ENCODE measurements at regions not wholly inside any gene's neighbourhood (a gene's known extent, or its start where the extent isn't known, plus 50 kb on each side); places are given as distances from the start of the nearest gene placed in this dataset.

DNA sequence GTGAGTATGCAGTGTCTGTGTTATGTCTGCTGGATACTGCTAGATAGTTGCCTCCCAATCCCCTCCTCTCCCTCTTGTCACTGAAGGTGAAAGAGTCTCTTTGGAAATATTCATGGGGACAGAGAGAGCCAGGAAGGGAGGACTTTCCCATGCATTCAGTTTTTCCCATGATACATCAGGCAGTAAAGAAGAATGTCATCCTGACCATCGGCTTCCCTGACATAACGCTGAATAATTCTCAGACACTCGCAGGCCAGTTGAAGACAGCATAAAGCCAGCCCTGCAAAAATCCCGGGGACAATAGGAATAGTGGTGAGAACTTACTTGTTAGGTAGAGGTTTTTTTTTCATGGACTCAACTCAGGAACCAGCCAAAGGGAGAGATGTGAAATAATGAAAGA is 58.1 kb downstream of the KLF4 start:
- no peak for DNase-seq (ENCODE audit: low read depth in 2 of 2)

DNA sequence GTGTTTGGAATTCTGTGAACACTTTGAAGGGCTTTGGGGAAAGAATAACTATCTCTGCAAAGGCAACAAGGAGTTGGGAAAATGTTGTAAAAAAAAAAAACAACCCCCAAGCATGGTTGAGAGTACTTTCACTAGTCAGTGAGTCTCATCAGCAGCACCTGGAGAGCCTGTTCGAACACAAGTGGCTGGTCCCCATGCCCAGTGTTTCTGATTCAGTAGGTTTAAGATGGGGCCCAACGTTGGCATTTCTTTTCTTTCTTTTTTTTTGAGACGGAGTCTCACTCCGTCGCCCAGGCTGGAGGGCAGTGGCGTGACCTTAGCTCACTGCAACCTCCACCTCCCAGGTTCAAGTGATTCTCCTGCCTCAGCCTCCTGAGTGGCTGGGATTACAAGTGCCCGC is 59.5 kb downstream of the KLF4 start:
- DNase-seq (ENCODE audit: low read depth in 2 of 2): no peak

DNA sequence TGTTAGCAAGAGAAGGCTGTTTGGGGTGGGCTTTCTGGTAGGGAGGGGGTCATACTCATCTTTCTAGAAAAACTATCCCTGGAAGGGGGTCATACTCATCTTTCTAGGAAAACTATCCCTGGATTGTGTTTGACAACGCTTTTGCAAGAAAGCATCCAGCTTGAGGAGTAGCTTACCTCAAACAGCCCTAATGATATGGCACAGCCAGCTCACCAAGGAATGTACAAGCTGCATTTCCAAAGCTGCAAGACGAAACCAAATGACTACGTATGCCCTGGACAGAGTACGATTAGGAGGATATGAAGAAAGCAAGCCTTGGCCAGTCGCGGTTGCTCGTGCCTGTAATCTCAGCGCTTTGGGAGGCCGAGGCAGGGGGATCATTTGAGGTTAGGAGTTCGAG is 63.4 kb downstream of the KLF4 start:
- no peak for DNase-seq (ENCODE audit: low read depth in 2 of 2)

DNA sequence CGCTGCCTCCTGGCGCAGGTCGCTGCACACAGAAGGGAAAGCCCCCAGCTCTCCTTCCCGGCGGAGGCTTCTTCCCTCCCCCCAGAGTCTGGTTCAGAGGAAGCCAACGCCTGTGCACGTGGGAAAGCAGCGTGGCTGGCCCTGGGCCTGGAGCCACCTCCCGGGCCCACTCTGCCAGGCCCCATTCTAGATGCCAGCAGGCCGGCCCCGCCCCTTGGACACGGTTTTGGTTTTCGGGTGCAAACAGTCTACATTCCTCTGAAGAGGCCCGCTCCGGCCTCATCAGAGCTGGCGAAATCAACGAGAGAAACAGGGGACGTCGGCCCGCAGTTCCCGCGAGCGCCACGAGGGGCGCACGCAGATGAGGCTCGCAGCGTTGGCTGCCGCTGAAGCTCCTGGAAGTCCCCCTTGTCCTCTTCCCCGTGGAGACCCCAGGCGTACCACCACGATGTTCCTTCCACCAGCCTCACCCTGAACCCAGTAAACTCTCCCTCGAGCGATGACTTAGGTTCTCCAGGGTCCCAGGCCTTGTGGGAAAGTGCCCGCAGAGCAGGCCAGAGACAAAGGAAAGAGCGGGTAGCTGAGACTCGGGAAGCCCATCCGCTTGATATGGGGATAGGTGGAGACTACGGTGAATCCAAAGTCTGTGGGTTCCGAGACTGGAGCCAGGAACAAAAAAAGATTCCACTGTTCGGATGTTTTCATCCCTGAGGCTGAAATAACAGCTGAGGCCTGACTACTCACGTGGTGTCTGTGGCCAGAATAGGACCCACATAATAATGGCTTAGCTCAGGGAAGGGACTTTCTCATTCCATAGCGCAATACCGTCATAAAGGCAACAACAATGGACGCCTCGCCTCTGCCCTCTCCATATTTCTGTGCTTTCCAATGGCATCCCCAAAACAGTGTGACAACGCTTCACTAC is 64.2 kb downstream of the KLF4 start:
- DNase-seq (ENCODE audit: low read depth in 2 of 2): peak in 1 of 2 donors; percentile 15

DNA sequence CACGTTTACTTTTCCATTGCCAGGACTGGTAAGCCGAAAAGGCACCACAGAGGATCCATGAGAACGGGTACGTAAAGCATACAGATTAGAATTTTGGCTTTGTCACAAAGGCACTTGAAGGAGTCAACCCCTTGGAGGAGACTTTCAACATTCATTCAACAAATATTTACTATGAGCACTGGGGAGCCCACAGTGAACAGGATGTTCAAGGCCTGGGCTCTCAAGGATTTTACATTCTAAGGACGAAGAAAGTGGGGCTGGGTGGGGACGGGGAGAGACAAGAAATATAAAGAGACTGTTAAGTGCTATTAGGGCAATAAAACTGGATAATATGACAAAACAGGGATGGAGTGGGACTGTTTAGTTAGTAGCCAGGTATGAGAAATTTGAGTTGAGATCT is 66.0 kb downstream of the KLF4 start:
- no peak for DNase-seq (ENCODE audit: low read depth in 2 of 2)

DNA sequence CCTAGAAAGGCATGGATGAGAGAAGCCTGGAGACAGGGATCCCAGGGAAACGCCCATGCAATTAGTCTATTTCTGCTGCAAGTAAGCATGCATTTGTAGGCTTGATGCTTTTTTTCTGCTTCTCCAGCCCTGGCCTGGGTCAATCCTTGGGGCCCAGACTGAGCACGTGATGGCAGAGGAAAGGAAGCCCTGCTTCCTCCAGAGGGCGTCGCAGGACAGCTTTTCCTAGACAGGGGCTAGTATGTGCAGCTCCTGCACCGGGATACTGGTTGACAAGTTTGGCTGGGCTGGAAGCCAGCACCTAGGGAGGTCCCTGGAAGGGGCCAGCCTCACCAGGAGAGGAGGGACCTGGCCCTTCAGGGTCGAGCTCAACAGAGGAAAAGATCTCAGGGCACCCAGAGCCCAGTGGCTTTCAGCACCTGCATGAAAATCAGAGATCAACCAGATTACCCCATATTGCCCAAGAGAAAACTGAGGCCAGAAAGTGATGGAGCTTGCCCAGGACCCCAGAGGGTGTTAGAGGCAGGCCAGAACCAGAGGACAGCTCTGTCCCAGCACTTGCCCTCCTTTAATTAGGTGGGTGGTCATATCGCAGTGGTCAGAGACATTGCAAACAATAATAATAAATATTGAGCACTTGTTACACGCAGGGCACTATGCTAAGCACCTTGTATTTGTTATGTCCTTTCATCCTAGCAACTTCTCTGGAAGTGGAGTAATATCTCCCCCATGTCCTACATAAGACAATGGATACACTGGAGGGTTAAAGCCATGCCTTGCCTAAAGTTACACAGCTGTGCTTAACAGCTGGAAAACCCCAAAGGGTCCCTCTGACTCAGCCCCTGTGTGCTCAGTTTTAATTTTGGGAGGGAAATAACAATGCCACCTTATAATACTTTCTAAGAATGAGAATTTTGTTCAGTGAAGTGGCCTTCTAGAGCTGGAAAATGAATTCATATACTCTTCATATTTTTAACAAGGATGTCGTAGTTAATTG is 67.1 kb downstream of the KLF4 start:
- no peak for DNase-seq (ENCODE audit: low read depth in 2 of 2)

DNA sequence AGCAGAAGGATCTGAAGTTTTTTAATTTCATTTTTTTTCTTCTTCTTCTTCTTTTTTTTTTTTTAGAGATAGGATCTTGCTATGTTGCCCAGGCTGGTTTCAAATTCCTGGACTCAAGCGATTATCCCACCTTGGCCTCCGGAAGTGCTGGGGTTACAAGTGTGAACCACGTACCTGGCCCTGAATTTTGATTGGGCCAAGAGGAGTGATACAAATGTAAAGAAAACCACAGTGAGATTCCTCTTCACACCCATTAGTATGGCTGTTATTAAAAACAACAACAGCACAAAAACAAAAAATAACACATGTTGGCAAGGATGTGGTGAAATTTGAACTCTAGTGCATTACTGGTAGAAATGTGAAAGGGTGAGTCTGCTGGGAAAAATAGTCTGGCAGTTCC is 79.1 kb downstream of the KLF4 start:
- no peak for DNase-seq (ENCODE audit: low read depth in 2 of 2)

DNA sequence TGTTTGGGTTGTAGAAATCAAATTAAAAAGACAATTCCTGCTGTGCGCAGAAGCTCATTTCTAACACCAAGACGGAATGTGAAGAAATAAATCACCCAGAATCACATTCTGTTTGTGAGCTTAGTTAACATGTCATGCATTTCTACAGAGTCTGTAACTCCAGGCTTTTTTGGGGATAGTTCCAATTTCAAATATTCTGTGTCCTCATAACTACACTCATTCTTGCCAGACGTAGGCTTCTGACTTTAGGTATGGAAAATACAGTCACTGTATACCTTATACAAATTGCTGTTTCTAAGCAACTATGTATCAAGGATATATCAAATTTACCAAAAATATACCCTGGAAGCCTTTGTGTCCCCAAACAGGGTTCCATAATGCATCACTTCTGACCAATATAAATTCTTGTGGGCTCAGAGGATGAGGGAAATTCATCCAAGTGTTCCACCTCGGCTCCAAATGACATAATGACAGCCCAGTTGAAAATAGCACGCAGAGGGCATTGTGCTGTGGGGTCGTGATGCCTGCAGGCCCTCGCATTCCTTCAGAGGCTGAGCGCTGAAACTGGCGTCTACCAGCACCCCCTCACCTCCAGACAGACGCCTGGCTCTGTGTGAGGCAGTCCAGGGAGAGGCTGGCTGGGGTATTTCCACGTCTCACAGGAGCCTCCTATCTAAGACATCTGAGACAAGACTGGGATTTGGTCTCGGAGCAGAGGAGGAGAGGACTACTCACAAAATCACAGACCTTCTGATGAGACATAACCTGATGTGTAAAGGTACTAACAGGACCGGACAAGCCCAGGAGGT is 79.8 kb downstream of the KLF4 start:
- DNase-seq (ENCODE audit: low read depth in 2 of 2): no peak

DNA sequence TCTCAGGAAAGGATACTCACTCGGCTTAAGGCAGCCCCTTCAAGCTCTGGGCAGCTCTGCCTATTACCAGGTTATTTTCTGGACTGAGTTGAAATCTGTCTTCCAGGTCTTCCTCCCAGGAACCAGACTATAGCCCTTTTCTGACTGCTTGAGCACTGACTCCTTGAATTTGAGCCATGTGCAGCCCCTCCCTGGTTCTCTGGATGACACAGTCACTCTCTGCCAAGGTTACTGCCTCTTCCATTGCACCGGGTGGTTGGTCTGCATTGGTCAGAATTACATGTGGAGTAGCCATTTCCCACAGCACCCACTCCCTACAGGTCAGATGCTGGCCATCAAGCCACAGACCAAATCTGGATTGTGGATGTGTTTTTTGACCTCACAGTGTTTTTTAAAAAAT is 81.9 kb downstream of the KLF4 start:
- no peak for DNase-seq (ENCODE audit: low read depth in 2 of 2)

DNA sequence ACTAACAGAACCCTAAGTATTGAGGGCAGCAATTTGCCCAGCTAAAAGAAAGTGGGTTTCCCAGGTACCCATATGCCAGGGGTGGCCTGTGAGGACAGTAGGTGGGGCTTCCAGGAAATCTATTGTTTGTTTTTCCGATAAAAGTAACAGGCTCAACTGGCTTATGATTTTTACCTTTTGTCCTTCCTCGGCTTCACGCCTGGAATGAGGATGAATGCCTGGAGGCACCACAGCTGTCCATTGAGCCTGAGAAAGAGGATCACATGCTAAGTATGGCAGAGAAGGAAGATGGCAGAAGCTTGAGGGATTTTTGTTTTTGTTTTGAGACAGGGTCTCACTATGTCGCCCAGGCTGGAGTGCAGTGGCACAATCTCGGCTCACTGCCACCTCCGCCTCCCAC is 84.1 kb downstream of the KLF4 start:
- DNase-seq (ENCODE audit: low read depth in 2 of 2): no peak

DNA sequence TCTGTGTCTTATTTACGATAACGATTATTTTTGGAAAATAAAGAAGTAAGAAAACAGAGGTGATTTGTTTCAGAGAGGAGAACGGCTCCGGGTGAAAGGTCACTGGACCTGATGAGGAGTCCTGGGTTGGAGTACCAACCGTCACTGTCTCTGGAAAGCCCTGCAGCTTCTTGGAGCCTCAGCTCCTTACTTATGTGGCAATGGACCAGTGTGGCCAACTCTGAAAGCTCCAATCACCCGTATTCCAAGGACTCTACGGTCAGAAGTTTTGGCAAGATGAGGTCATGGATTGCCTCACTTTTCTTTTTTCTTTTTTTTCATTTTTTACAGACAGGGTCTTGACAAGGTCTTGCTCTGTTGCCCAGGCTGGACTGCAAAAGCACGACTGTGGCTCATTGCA is 84.8 kb downstream of the KLF4 start:
- DNase-seq (ENCODE audit: low read depth in 2 of 2): no peak

DNA sequence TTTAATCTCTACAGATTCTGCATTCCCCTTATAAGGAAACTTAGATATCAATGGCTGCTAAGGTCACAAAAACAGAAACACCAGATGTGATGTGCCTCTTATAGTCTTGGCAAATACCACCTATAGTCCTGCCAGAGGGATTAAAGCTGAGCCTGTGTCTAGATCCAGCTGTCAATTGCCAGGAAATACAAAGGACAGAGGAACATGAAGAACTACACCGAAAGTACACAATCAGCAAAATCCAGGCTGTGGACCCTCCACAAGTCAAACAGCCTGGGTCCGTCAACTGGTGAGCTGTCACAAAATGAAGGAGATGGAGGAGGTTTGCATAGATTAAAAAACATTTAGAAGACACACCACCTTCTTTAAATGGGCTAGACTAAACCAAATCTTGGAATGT is 85.4 kb downstream of the KLF4 start:
- DNase-seq (ENCODE audit: low read depth in 2 of 2): no peak

DNA sequence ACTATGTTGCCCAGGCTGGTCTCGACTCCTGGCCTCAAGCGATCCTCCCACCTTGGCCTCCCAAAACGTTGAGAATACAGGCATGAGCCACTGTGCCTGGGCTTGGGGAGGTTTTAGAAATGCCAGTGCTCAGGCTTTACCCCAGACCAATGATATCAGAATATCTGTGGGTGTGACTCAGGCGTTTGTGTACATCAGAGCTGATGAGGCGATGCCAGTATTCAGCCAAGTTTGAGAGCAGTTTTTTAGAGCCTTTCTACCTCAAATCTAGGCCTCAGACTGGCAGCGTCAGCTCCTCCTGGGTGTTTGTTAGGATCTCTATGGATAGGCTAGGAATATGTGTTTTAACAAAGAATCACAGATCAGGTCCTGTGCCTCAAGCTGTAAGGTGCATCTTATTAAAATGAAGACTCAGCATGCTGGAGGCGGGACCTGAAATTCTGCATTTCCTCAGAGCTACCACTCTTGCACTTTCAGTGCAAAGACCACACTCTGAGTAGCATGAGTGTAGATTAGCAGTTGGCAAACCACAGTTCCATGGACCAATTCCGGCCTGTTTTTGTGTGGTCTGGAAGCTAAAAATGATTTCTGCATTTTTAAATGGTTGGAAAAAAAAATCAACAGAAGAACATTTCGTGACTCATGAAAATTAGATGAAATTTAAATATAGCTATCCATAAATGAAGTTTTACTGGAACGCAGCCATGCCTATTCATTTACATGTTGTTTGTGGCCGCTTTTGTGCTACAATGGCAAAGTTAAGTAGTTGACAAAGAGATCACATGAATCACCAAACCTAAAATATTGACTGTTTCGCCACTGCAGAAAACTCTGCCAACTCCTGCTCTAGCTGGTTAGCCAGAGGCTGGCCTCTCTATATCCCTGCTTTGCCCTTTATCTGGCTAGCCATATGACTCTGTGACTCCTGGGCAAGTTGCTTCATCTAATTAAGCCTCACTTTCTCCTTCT is 92.2 kb downstream of the KLF4 start:
- DNase-seq (ENCODE audit: low read depth in 2 of 2): no peak

DNA sequence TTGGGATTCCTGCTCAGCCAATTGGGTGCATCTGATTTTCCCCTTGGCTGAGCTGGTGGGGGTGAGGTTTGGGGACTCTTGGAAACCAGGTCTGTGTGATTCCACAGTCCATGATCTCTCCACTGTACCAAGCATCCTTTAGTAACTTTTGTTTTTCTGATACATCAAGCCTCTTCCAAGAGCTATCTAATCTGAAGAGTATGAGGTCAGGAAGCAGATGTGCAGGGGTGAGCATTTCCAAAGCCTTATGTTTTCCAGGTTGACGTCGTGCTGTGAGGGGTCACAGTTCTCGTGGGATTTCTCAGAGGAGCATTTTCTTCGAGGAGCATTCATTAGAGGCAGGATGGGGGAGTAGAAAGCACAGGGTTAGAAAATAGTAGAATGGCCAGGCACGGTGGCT is 95.3 kb downstream of the KLF4 start:
- DNase-seq (ENCODE audit: low read depth in 2 of 2): no peak

DNA sequence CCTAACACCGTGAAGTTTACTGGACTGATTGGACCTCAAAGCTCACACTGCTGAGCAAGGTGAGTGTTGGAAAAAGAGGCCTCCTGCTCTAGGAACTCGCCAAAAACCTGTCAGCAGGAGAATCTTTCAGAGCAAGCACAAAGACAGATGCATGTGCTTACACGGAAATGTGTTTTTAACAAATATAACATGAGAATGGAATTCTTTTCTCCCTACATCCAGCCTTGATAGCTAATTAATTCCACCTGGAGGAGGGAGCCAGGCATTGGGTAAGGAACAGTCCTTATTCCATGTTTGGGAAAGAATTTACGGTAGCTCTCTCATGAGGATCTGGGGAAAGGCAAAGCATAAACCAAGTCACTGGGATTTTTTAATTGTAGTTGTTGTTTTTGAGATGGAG is 98.8 kb downstream of the KLF4 start:
- no peak for DNase-seq (ENCODE audit: low read depth in 2 of 2)

DNA sequence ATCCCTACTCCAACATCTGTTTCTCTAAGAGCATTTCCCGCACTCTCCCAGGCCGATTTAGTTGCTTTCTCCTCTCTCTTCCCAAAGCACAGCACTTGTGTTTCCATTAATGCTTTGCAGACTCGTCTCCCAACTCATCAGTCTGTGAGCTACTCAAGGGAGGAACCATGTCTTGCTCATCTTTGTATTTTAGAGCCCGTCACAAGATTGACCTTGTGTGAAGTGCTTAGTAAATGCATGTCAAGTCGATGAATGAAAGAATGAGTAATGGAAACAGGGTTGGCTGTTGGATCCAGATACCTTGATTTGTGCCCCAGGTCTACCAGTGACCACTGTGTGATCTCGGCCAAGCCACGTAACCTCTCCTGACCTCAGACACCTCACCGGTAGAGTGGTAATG is 99.3 kb downstream of the KLF4 start:
- DNase-seq (ENCODE audit: low read depth in 2 of 2): no peak

DNA sequence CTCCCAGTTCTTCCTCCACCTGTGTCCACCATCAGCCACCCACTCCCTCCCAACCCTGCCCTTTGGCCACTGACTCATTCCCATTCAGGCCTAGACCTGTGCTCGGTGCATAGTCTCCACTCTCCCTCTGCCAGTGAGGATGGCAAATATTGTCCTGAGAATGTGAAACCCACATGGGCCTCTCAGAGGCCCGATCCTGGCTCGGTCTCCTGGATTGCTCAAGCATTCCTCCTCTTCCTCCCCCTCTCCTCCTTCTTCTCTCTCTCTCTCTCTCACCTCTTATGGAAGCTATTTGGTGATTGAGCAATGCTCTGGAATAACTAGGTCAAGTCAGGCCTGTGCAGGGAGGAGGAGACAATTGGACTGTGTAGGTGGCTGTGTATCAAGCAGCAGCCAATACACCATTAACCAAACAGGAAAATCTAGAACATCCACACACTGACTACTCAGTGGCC is 99.9 kb downstream of the KLF4 start:
- DNase-seq (ENCODE audit: low read depth in 2 of 2): no peak

DNA sequence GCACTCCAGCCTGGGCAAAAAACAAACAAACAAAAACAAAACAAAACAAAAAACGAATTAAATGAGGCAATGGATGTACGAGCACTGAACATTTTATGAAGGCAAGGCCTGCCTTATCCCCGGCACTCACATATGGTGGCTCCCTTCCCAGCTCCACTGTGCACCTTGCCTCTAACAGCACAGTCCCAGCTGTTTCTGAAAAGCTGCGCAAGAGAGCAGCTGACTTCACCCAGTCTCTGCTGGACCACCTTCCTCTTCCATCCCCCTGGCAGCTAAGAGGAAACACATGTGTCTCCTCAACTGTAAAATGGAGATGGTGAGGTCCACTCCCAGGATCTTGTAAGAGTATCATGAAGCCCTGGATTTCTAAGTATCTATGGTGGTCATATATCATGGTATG is 100.7 kb downstream of the KLF4 start:
- DNase-seq (ENCODE audit: low read depth in 2 of 2): no peak

DNA sequence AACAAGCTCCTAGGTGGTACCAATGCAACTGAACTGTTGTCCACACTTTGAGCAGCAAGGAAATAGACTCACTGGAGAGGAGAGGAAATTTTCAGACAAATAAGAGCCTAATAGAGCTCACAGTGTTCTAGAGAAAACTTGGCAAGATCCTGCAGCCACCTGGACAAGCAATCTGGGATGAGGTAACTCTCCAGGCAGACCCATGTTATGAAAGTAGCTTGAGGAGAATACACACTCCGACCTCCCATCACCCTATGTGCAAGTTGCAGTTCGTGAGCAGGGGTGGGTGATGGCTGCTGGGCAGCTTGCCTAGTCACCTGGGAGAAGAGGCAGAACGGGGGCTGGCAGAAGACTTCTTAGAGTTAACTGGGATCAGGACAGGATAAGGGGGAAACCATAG is 102.2 kb downstream of the KLF4 start:
- DNase-seq (ENCODE audit: low read depth in 2 of 2): no peak

DNA sequence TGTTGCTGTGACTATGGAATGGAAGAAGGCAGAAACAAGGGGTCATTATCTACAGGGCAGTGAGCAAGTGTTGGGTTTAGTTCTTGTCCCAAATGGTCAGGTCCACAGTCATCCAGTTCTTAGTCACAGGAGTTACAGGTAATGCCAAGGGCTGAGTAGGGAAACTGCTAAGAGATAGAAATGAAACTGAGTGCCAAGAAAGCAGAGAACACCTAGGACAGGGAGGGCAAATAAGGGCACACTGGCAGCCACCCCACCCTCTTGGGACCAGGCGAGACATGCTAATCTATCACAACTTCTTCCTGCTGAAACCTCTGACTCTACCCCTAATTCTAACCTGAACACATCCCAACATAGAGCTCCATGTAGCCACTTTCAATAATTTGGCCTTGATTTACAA is 103.2 kb downstream of the KLF4 start:
- no peak for DNase-seq (ENCODE audit: low read depth in 2 of 2)

Data from stimulated activated CD8-positive, alpha-beta memory T cell treated with anti-CD3 and anti-CD28 coated beads, Interleukin-15, amount 100 ng/mL, for 4 hours (primary cell).